Transverse colon (tissue), 4 donors: ENCODE measurements at regions not wholly inside any gene's neighbourhood (a gene's known extent, or its start where the extent isn't known, plus 50 kb on each side); places are given as distances from the start of the nearest gene placed in this dataset.

Experiments used
- DNase-seq: peaks from one replicate; pipeline ENCODE4 v3.0.0-alpha.2; 2019
- H3K27ac ChIP-seq, 4 donors: fragments of 200-600 bp; sonication (generic); 2 replicates each; pipeline ENCODE4 v1.5.1; 2016 to 2018; ENCODE audit warnings: inconsistent platforms in 4 of 4
- H3K27me3 ChIP-seq: fragments of 200-600 bp; sonication (generic); 2 replicates; pipeline ENCODE4 v1.5.1; 2017; ENCODE audit warnings: inconsistent platforms
- H3K36me3 ChIP-seq, 4 donors: fragments of 200-600 bp; sonication (generic); 2 replicates each; pipeline ENCODE4 v1.5.1; 2017 to 2019; ENCODE audit warnings: inconsistent platforms in 4 of 4
- H3K4me1 ChIP-seq, 4 donors: fragments of 200-600 bp; sonication (generic); 2 replicates each; pipeline ENCODE4 v1.5.1; 2017 to 2020; ENCODE audit warnings: inconsistent platforms in 4 of 4
- H3K4me3 ChIP-seq, 4 donors: fragments of 200-600 bp; sonication (generic); 1 replicate in 1 of 4; 2 replicates in 3 of 4; pipeline versions ENCODE4 v1.5.1 to v1.6.1; 2017 to 2019; ENCODE audit warnings: inconsistent platforms in 4 of 4
- H3K9me3 ChIP-seq, 2 donors: fragments of 200-600 bp; sonication (generic); 2 replicates each; pipeline ENCODE4 v1.5.1; 2017 to 2019; ENCODE audit warnings: inconsistent platforms in 2 of 2
- CTCF ChIP-seq, 5 experiments: fragments of 200-600 bp in 3 of 5; fragments of 450-650 bp in 2 of 5; sonication (generic) in 3 of 5; IDR thresholded peaks; 1 replicate in 2 of 5; 2 replicates in 3 of 5; pipeline ENCODE4 v1.5.1; 2016 to 2017; ENCODE audit warnings: antibody characterized with exemption in 5 of 5, inconsistent platforms in 3 of 5, mild to moderate bottlenecking in 2 of 5, moderate library complexity in 1 of 5
- EP300 ChIP-seq: sonication (generic); formaldehyde crosslinking; IDR thresholded peaks from one replicate; pipeline ENCODE4 v1.6.1; 2017; ENCODE audit warnings: antibody characterized with exemption, low read depth
- POLR2A ChIP-seq: fragments of 450-650 bp; IDR thresholded peaks from one replicate; pipeline ENCODE4 v1.6.1; 2016; ENCODE audit warnings: antibody characterized with exemption, mild to moderate bottlenecking, moderate library complexity
- POLR2AphosphoS5 ChIP-seq, 3 donors: sonication (generic); formaldehyde crosslinking; IDR thresholded peaks; one replicate each; pipeline ENCODE4 v1.6.1; 2016; ENCODE audit warnings: antibody characterized with exemption in 3 of 3
- WGBS, 2 donors: methylation state at CpG; one replicate each; pipeline ENCODE4 v1.1.5; 2018; ENCODE audit warnings: low coverage in 1 of 2; 5-methylcytosine and 5-hydroxymethylcytosine counted together
- in situ Hi-C, 4 donors: fragments of 200-750 bp; cut with MboI; loops; one replicate each; pipeline versions ENCODE4 v1.15.0 to v1.15.1; 2017; ENCODE audit warnings: low sequenced_read_pairs in 3 of 4, low pct_ligation_motif_present in 1 of 4, low pct_unique_long_range_greater_than_20kb in 1 of 4
- intact Hi-C: fragments of 100-400 bp; cut with DNase I; formaldehyde crosslinking; loops from one replicate; pipeline ENCODE4 v1.15.1; 2023; ENCODE audit warnings: low total_unique reads

- H3K4me1 ChIP-seq: no peaks in the 10 kb centered on the region
- intact Hi-C loops: no loop called here
- H3K27me3 ChIP-seq: no peaks in the 10 kb centered on the region
- no peaks in the 10 kb centered on the region for H3K9me3 ChIP-seq
- H3K36me3 ChIP-seq: no peaks in the 10 kb centered on the region
- TF ChIP-seq POLR2A (no peak), CTCF (IDR thresholded peaks at IDR 0.05) (no peak), EP300 (no peak), POLR2AphosphoS5 (IDR thresholded peaks at IDR 0.05) (no peak)
- no peak overlapping the region for H3K4me3 ChIP-seq
- 59% methylated on average over 1 of the region's 1 CpG; no CpG with 5 or more reads in 1 of the 2 donors for WGBS, 2 donors
- in situ Hi-C loops: no loop called here
- no peak for DNase-seq
- H3K27ac ChIP-seq: no peak overlapping the region
Measured at GRCh38 chr11:37718431-37718999, 1120.5 kb upstream of the RAG2 start.

GRCh38 chr11:37712251-37712650 is 1114.2 kb upstream of the RAG2 start:
- intact Hi-C loops: no loop called here
- TF ChIP-seq POLR2A: no peak
- 52 to 55% methylated on average over 3 of the region's 3 CpGs for WGBS, 2 donors

GRCh38 chr11:37710031-37710430 is 1112.0 kb upstream of the RAG2 start:
- no peak for DNase-seq
- WGBS, 2 donors: 40 to 63% methylated on average over 1 of the region's 1 CpG
- Histone ChIP-seq H3K27me3 (no peaks in the 10 kb centered on the region), H3K9me3 (no peaks in the 10 kb centered on the region), H3K36me3 (no peaks in the 10 kb centered on the region), H3K27ac (no peak overlapping the region), H3K4me3 (no peak overlapping the region), H3K4me1 (no peaks in the 10 kb centered on the region)
- intact Hi-C loops: no loop called here
- in situ Hi-C loops: no loop called here
- TF ChIP-seq POLR2AphosphoS5 (IDR thresholded peaks at IDR 0.05) (no peak), POLR2A (no peak), EP300 (no peak), CTCF (IDR thresholded peaks at IDR 0.05) (no peak)

More at GRCh38 chr11:37712251-37712650, 1114.2 kb upstream of the RAG2 start:
- no peak overlapping the region for H3K27ac ChIP-seq
- no peak overlapping the region for H3K4me3 ChIP-seq
- in situ Hi-C loops: no loop called here
- no peaks in the 10 kb centered on the region for H3K36me3 ChIP-seq
- no peaks in the 10 kb centered on the region for H3K9me3 ChIP-seq
- no peaks in the 10 kb centered on the region for H3K4me1 ChIP-seq
- no peak for DNase-seq
- no peaks in the 10 kb centered on the region for H3K27me3 ChIP-seq

GRCh38 chr11:37704791-37705190 is 1106.8 kb upstream of the RAG2 start:
- no peak overlapping the region for H3K27ac ChIP-seq
- no peak for TF ChIP-seq EP300
- TF ChIP-seq CTCF (IDR thresholded peaks at IDR 0.05): no peak
- TF ChIP-seq POLR2A: no peak
- no peak for TF ChIP-seq POLR2AphosphoS5 (IDR thresholded peaks at IDR 0.05)
- H3K9me3 ChIP-seq: no peaks in the 10 kb centered on the region
- no peaks in the 10 kb centered on the region for H3K4me1 ChIP-seq
- intact Hi-C loops (no loop called here), in situ Hi-C loops (no loop called here)
- no peaks in the 10 kb centered on the region for H3K27me3 ChIP-seq
- no peak overlapping the region for H3K4me3 ChIP-seq
- H3K36me3 ChIP-seq: no peaks in the 10 kb centered on the region
- 56 to 72% methylated on average over 2 of the region's 2 CpGs for WGBS, 2 donors
- DNase-seq: no peak

- in situ Hi-C loops: no loop called here
- WGBS, 2 donors: 59 to 60% methylated on average over 2 of the region's 2 CpGs
- H3K36me3 ChIP-seq: no peaks in the 10 kb centered on the region
- H3K9me3 ChIP-seq: peaks cover 0 to 7% of the 10 kb centered on the region in 2 donors
- H3K4me1 ChIP-seq: no peaks in the 10 kb centered on the region
- H3K4me3 ChIP-seq: no peak overlapping the region
- H3K27ac ChIP-seq: no peak overlapping the region
- H3K27me3 ChIP-seq: no peaks in the 10 kb centered on the region
- TF ChIP-seq CTCF (IDR thresholded peaks at IDR 0.05): no peak
- no peak for TF ChIP-seq EP300
- TF ChIP-seq POLR2AphosphoS5 (IDR thresholded peaks at IDR 0.05): no peak
- no peak for TF ChIP-seq POLR2A
- intact Hi-C loops: no loop called here
- no peak for DNase-seq
Measured at GRCh38 chr11:37699644-37700043, 1101.6 kb upstream of the RAG2 start.
